Right ventricle myocardium inferior (tissue), 1 donor: ENCODE measurements at regions not wholly inside any gene's neighbourhood (a gene's known extent, or its start where the extent isn't known, plus 50 kb on each side); places are given as distances from the start of the nearest gene placed in this dataset.
"Not testable (repeated sequence)": the region's sequence is repeated elsewhere in the genome, so short reads cannot be mapped to it uniquely, and the experiment has no call there.

Experiments
- ATAC-seq: fragments of 200-7000 bp; cut with Tn5 transposase; one replicate; pipeline ENCODE4 v1.9.1; 2020; ENCODE audit warnings: mild to moderate bottlenecking, moderate library complexity
- DNase-seq: peaks from one replicate; pipeline ENCODE4 v3.0.0; 2021; ENCODE audit errors: missing footprints
- intact Hi-C: fragments of 100-400 bp; cut with DNase I; formaldehyde crosslinking; loops from one replicate; pipeline ENCODE4 v1.11.0; 2022
- donor health status: DM: no; HTN: yes; CAD: no; lungs with severe emphysema.

DNA sequence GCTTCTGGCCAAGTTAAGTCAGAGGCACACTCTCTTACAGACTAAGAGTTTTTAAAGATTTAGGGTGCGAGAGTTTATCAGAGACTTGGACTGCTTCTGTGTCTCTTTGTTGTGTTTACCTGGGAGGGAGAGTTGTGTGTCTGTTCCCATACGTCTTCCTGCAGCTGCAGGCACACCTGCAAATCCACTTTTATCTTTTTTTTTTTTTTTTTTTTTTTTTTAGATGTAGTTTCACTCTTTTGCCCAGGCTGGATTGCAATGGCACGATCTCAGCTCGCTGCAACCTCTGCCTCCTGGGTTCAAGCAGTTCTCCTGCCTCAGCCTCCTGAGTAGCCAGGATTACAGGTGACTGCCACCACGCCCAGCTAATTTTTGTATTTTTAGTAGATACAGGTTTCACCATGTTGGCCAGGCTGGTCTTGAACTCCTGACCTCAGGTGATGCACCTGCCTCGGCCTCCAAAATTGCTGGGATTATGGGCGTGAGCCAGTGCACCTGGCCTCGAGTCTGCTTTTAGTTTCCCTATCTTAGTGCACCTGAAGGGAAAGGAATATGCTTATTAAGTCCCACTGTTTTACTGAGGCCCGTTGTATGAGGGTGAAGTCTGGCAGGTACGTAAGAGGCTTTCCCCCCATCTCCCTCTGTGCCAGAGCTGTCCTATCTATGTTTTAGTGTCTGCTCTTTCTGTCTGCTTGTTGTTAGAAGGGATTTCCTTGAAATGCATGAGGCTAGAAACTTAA is 1488.0 kb downstream of the CDH11 start:
- DNase-seq, ATAC-seq, intact Hi-C loops: not testable (repeated sequence)

DNA sequence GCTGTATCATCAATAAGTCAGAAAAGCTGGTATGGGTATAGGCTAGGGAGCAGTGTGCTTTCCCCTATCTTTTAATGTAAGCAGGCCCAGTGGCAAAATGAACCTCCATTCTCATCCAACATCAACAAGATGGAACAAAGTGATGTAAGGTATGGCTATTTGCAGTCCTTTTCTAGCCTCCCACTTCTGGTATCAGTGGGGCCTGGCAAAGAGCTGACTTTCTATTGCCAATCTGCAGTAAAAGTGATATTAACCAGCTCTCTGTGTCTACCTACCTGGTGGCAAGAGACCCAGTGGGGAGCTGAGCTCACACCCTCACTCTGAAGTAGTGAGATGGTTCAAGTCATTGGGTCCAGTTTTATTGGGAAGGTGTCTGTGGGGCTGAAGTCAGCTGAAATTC is 1492.6 kb downstream of the CDH11 start:
- intact Hi-C loops: no loop called here
- ATAC-seq: no peak
- no peak for DNase-seq

DNA sequence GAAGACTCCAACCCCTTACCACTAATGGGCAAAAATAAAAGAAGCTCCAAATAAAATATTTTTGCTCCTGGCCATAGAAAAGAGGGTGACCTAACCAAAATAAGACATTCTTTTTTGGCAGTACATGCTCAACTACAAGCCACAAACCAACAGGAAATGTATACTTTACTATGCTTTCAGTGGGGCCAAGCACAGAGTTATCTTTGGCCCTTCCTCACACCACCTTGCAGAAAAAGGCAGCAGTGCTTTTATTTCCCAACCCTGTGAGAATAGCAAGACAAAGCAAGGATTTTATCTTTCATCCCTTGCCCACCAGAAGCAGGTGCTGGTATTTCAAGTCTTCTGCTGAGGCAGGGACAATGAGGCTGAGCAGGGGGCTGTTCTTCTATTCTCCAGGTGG is 1493.1 kb downstream of the CDH11 start:
- DNase-seq (no peak), ATAC-seq (no peak)
- intact Hi-C loops: no loop called here

DNA sequence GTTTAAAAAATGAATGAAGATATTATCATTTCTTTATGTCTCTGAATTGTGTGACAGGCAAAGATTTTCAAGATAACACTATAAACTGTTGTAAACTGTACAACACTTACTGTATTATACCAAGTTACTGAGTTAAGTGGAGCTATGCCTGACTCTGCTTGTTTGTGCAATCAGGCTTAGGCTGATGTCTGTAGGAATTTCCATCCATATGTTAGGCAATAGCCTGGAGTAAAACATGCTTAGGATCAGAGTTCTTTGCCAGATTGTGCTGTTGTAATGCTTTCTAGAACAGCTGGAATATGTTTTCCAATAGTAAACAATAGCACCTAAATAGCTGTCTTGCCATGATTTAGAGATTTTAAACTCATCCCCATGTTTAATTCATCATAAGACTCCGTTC is 1496.7 kb downstream of the CDH11 start:
- ATAC-seq (no peak), DNase-seq (no peak)
- intact Hi-C loops: no loop called here

DNA sequence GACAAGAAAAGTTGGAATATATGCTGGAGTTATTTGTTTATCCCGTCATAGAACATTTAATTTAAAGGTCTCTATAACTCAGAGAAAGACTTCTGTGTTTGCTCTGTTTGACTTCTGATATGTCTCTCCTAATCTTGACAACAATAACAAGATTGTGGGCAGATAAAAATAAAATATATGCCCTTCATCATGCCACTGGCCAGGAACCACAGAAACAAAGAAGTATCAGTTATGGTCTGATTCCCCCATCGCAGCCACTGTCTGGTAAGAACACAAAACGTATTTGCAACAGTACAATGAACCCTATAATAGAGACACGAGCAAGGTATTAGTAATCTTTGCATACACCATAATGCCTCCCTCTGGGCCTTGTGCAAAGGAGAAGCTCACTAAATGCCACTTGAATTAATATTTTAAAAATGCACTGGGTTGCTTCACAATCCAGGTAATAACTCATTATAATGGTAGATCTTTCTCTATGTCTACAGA is 1498.3 kb downstream of the CDH11 start:
- ATAC-seq (no peak), DNase-seq (no peak)
- intact Hi-C loops: no loop called here

DNA sequence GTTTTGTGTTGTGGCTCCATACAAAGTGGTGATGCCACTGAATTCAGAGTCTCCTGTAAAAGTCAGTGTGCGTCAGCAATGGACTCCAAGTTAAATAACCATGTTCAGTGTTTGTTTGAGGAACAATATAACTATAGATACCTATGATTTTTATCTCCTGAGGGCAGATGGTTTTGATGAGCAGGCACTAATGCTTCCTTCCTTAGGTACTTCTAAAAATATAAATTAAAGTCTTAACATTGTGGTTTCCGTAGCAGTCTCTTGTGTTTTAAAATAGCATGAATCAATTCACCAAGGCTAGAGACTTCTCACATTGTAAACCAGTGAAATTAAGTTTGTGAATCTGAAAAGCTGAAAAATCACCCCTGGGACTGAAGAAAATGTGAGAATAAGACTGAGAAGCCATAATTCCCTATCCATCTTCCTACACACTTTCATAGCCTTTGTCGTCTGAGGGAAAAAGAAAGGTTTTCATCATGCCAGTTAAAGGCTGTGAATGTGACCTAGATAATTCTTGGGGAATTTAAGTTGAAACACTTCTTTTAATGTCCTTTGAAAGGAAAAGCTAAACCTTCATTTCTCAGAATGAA is 1502.9 kb downstream of the CDH11 start:
- ATAC-seq (no peak), DNase-seq (no peak)
- intact Hi-C loops: loop anchor here (10.0 kb wide), 1 partner anchor 84 kb away; no protein-coding TSS in a partner anchor

DNA sequence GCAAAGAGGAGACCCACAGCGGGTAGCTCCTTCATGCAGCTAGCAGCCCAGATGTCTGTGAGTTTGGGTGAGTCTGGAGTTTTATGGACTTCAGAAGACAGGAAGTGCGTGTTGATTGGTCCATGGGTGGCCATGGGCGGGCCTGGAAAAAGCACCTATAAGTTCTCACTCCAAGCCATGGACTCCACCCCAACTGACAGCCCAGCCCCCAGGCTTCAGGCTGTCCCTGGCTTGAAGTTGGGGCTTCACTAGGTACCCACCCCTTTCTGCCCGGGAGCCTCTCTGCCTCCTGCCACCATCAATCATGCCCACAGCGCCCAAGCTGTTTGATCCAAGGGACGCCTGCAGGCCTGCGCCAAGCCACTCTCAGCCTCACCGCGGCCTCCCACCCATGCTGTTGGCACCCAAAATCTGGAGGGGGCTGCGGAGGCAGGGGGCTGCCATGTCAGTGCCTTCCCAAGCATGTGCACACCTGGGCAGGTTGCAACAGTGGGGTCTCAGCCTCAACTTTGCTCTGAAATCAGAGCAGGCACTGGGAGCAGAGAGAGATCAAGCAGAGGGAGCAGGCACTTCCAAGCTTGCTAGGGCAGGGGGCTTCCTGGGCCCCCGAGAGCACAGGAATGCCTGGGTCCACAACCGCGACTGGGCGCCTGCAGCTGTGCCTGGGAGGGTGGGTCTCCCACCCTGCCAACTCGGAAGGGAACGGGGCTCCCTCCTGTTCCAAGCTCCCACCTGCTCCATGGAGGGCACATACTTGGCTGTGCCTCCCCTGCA is 1503.7 kb downstream of the CDH11 start:
- no peak for DNase-seq
- intact Hi-C loops: loop anchor here (10.0 kb wide), 1 partner anchor 83 kb away; no protein-coding TSS in a partner anchor
- peak; percentile 90 for ATAC-seq

DNA sequence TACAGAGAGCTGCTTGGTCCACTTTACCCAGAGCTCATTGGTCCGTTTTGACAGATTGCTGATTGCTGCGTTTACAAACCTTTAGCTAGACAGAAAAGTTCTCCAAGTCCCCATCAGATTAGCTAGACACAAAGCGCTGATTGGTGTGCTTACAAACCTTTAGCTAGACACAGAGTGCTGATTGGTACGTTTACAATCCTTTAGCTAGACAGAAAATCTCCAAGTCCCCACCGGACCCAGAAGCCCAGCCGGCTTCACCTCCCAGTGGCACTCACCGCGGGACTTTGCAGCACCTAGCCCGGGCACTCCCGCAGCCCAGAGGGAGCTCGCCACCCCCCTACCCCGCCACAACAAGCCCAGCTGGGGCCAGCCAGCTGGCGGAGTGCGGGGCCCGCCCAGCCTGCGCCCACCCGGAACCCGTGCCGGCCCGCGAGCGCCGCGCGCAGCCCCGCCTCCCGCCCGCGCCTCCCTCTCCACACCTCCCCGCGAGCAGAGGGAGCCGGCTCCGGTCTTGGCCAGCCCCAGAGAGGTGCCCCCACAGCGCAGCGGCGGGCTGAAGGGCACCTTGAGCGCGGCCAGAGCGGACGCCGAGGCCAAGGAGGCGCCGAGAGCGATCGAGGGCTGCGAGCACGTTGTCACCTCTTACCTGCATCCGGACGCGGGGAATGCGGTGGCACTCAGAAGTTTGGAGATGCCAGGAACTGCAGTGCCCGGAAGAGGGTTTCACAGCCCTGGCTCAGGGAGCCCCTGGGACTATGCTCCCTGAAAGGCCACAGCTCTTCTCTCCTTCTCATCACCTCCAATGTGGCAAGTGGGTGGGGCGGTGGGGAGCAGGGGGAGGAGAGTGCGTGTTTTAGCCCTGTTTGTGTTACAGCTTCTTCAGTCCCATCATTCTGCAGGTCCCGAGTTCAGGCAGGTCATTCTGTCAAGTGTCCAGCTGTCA is 1504.5 kb downstream of the CDH11 start:
- intact Hi-C loops: loop anchor here (10.0 kb wide), 1 partner anchor 83 kb away; no protein-coding TSS in a partner anchor
- DNase-seq: peak; percentile 64
- ATAC-seq: peak; percentile 67

DNA sequence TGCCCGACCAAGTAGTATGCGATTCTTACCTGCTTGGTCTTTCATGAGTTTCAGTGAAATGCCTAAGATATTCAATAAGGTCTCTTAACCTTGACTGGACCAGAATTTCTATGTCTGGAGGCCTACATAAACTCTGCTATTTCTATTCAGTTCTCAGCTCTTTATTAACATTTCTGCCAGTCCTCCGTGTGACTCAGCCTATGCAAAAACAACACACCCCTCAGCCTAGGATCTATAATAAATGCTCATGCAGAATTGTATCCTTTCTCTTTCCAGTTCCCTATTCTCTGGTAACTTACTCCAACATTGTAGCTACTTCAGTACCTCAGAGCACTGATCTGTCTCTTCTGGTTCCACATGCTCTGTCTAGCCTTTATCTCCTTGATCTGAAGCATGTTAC is 1507.4 kb downstream of the CDH11 start:
- intact Hi-C loops: loop anchor here (10.0 kb wide), 1 partner anchor 80 kb away; no protein-coding TSS in a partner anchor
- ATAC-seq (no peak), DNase-seq (no peak)

DNA sequence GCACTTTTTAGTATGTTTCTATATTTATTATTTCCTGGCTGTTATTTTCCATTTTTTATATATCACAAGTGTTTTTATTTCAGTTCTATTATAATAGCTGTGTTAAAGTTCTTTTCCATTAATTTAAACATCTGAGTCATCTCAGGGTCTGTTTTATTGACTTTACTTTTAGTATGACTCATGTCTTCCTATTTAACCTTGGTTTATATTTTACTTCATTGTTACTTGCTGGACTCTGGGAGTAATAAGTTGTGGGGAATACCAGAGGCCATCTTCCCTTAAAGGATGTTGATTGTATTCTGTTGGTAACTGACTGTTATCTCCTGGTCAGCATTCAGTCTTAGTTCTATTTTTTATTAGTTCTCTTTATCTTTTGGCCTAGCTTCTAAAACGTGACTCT is 1508.2 kb downstream of the CDH11 start:
- intact Hi-C loops: loop anchor here (10.0 kb wide), 1 partner anchor 79 kb away; no protein-coding TSS in a partner anchor
- ATAC-seq: no peak

DNA sequence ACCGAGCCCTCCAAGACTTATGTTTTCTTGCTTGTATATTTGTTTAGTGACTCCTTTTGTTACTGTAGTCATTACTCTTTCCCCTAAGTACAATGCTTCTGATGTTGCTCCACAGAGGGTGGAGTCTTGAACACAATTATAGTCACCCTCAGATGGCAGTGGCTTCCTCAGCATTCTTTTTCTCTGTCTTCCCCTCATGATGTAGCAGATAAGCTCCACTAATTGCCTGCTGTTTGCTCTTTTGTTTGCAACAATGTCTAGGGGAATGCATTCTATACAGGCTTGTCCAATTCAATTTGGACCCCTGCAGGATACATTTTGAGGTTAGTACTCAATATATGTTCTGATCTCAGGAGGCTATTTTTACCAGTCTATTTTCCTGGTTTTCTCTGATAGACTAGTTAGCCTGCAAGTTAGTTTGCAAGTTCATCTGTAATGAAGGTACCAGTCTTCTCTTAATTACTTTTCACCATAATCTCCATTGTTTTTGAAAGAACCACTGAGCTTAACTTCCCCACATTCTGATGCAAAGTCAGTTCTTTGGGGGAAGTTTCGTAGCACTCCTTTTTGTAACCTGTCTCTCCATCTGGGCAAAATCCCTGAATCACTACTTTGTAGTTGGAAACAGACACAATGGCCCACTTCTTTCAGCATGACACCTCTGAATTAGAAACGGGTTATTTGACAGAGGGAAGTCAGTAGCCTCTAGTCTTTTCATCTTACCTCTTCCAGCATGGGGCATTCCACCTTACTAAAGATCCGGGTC is 1509.2 kb downstream of the CDH11 start:
- DNase-seq (no peak), ATAC-seq (no peak)
- intact Hi-C loops: loop anchor here (10.0 kb wide), 1 partner anchor 78 kb away; no protein-coding TSS in a partner anchor

More for the DNA sequence above, 1508.2 kb downstream of the CDH11 start:
- no peak for DNase-seq

DNA sequence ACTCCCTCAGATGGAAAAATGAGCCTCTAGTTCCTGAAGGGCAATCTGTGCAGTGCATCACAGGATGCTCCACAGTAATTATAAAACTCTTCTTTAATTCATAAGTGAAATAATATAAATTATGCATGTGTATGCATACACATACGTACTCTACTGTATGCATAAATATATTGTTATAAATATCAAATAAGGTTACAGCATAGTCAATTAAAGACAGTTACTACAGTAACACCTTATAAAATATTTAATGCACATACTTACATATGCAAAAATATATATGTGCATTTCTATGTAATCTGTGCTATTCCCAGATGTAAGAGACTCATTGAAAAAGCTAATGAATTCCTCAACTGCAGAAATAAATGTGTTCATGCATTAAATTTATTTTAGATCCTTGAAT is 1515.1 kb downstream of the CDH11 start:
- no peak for DNase-seq
- intact Hi-C loops: no loop called here
- ATAC-seq: no peak

DNA sequence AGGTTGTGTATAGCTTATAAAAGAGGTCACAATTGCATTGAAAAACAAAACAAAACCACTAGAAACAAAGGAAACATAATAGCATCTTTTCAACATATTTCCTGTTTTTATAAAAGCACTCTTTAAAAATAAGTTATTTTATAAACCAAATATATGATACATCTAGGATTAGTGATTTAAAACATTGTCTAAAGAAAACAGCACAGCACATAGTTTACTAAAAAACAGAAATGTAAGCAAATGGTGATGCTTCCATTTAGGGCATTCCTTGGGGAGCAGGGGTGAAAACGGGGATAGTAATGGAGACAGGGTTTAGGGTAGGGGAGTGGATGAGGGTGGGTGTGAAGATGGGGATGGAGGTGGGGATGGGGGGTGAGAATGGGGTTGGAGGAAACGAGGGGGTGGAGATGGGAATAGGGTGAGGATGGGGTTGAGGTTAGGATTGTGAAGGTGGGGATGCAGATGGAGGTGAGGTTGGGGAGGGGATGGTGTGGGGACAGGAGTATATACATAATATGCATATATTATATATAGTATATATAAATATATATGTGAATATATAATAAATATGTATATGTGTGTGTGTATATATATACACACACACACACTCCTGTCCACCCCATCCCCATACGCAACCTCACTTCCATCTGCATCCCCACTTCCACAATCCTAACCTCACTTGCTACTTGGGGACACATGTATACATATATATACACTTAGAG is 1519.5 kb downstream of the CDH11 start:
- intact Hi-C loops: no loop called here
- DNase-seq: no peak
- no peak for ATAC-seq

DNA sequence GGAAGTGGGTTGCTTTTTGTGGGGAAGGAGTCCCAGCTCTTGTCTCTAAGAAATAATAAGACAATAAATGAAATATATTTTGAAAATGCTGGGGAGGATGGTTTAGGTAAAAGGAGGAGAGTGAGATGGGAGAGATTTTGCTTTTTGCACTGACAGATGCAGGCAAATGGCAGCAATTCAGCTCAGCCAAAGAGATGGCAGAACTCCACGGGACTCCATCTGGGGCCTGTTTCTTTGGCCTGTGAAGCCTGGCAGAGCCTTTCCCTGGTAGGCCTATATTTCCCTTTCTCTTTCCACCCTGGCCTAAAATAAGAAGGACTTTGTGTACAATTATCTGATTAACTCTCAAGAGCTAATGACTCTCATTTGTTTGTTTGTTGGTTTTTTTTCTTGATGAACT is 1525.1 kb downstream of the CDH11 start:
- intact Hi-C loops: no loop called here
- DNase-seq: no peak
- no peak for ATAC-seq

DNA sequence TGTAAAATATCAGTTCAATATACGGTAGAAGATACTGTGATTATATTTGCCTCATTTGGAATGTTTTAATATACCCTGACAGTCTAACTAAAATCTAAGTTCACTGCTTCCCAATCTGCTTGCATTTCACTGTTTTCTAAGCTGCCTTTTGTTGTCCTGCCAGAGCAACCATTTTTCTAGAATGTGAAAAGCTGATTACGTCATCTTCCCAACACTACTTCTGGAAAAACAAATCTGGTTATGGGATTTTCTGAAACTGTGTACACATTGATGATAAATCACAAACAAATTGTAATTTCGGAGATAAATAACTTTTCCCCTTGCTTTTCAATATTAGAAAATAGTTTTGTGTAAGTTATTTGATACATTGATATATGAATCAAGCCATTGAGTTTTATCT is 1529.0 kb downstream of the CDH11 start:
- no peak for DNase-seq
- ATAC-seq: no peak
- intact Hi-C loops: no loop called here

DNA sequence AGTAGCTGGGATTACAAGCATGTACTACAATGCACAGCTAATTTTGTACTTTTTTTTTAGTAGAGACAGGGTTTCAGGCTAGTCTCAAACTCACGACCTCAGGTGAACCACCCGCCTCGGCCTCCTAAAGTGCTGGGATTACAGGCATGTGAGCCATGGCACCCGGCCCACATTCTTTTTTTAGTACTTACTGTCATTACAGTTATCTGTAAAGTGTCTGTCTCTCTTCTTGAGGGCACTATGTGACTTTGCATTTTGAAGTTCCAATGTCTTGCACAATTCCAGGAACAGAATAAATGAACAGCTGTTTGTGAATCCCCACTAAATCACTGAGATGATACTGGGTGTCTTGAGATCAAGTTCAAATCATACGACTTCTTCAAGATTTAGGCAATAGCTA is 1540.3 kb downstream of the CDH11 start:
- intact Hi-C loops: loop anchor here (10.0 kb wide), 1 partner anchor 103 kb away; no protein-coding TSS in a partner anchor
- peak; percentile 92 for ATAC-seq

DNA sequence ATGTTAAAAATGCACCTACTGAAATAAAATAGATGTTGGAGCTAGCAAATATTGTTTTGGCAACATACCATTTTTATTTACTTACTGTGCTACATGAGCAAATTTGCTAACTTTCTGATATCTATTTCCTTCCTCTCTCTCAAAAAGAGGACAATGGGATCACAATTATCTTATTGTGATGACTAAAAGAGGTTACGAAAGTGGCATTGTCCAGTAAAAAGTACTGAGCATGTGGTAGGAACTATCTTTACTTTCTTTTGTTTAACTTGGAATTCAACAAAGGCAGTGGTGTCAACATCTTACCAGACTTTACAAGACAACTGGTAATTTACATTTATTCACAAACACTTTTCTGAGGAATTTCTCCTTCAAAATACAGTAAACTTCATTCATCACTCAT is 1542.6 kb upstream of the CDH8 start:
- intact Hi-C loops: no loop called here
- DNase-seq (no peak), ATAC-seq (no peak)

More for the DNA sequence above, 1540.3 kb downstream of the CDH11 start:
- DNase-seq: peak; percentile 62
